HG02943 (cell line): ENCODE measurements at regions not wholly inside any gene's neighbourhood (a gene's known extent, or its start where the extent isn't known, plus 50 kb on each side); places are given as distances from the start of the nearest gene placed in this dataset.

Experiments
- ATAC-seq: cut with Tn5 transposase; IDR thresholded peaks from one replicate; pipeline ENCODE4 v1.9.1; 2021; ENCODE audit warnings: mild to moderate bottlenecking, low read depth, moderate library complexity; ENCODE audit not compliant: unreplicated experiment

DNA sequence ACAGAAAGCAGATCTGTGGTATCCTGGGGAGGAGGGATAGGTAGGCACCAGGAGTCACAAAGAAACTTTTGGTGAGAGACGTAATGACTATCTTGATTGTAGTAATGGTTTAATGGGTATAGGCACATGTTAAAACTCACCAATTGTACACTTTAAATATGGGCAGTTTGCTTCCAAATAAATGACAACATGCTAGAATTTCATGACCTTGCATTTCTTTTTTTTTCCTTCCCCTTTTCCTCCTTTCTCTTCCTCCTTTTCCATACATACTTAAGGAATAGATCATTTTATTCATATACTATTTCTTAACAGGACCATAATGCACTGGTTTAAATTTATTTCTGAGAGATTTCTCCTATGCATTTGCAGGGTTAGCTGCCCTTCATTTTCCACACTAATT lies 341.8 kb downstream of the TMEM182 start:
- ATAC-seq, result no peak

DNA sequence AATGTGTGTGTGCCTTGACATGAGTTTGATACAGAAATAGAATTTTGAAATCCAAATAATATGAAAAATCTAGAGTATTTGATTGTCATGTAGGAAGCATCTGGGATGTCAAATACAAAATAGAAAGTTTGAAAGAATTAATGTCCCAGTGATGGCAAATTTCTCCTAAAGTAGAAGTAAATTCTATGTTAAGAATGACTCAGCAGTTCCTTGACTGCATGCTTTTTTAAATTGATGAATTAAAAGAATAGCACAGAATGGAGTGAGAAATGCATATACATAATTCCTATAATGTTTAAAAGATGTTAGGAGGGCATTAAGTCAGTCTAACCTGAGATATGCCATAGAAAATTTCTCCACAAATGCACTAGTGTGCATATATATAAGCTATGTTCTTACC lies 357.5 kb downstream of the TMEM182 start:
- ATAC-seq, result no peak

DNA sequence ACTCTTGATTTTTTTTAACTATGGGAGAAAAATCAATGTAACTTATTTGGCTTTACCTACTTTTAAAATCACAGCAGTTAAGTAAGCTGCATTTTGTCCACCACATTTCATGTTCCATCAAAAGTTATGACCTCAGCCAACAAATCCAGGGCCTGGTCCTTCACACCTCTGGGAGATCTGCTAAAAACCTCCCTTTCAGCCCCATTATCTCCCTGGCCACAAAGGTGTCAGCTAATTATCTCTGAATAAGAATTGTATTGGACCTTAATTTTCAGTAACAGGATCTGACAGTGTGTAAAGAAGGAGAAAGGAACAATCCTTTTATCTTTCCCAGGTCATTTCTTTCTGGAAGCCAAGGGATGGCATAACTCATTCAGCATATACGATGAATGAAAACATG lies 359.3 kb downstream of the TMEM182 start:
- ATAC-seq, result no peak

DNA sequence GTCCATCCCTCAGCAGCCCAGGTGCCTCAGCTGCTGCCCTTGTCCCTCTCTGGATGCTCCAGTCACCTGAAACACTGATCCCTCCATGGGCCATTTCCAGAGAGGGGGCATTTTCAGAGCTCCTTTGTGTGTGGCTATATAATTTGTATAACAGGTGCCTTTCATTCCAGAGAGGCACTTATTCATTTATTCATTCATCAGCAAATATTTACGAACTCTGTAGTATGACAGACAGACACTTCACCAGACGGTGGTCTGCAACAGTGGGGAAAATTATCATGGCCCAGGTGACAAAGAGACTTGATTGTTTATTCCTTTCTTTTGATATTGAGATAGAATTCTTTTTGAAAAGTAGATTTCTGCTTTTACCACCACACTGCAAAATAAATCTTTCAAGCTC lies 361.7 kb downstream of the TMEM182 start:
- no peak for ATAC-seq

DNA sequence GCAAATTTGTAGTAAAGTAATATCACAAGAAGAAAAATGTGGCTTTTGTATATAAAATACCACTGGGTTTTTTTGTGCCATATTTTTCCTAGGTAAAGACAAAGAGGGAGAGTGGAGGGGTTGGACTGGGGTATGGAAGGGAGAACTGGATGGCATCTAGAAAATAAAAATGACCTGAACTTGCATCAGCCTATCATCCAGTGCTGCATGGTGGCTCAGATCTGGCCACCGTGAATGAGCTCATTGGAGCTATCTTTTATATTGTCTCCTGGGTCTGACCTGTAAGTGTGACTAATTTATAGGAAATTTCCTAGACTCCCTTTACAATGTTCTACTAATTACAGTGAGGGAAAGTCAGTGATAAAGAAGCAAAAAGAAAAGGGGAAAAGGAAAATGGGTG lies 369.0 kb downstream of the TMEM182 start:
- no peak for ATAC-seq

DNA sequence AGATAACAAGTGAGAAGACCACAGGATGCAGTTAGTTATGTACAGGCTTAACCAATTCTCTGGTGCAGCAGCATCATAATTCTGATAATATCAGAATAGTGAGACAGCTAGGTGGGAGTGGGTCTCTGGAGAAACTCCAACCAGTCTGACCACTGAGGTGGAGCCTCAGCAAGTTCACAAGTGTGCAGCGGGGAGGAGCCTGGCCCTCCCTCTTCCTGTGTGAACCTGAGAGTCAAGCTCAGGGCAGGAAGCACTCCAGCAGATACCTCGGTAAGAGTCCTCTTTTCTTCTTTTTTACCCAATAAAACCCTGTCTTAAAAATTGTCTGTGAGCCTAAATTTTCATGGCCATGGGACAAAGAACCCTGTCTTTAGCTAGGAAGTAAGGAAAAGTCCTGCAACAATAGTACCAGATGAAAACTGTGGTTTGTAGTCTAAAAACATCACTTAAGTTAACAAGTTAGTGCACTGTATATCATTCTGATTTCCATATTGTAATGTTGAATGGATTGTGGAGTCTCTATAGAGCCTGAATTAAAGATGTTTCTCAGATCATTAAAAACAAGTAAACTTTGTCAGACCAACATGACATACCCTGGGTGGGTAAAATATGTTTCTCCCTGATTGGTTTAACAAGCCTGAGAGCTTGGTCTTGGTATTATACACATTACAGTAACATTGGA lies 370.8 kb downstream of the TMEM182 start:
- no peak for ATAC-seq

DNA sequence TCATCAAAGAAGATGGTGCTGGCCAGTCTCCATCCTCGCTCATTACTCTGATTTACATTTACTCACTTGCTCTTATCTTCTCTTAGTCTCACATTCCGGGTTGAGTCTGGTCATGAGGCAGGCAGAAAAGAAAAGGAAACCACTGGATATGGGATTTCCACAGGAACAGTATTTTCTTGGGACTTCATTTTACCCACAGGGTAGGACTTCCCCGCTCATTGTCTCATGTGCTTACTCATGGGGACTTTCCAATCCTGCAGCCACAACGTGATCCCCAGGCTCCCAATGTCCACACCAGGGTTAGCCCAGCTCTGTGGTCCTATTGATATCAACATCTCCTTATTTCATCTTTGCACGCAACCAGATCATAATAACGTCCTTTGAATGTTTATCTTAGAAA lies 373.8 kb downstream of the TMEM182 start:
- no peak for ATAC-seq

DNA sequence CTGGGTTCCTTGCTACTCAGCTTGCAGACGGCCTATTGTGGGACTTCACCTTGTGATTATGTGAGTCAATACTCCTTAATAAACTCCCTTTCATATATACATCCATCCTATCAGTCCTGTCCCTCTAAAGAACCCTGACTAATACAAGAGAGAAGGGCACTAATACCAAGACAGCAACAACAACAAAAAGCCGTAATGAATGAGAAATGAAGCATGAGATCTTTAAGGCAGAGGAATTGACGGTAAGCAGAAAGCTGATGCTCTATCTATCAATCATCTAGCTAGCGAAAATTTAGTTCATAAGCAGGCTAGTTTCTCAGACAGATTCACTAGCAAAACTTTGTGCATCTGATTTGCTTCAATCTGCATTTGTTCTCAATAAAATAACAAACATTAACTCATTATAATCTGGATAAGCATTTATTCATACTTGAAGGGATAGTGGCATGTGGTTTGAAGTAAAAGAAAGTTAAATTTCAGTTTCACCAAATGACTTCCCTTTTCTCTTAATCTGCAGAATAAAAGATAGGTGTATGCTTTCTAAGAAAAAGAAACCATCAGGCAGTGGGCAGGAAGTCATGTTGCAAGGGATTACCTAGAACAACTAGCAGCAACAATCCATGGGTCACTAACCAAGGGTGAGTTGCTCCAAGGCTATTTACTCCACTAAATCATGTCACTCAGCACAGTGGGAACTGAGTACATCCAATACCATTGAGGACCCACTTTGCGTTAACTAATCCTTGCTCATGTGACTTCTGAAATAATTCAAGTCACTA lies 376.5 kb downstream of the TMEM182 start:
- ATAC-seq, result peak; percentile 57

DNA sequence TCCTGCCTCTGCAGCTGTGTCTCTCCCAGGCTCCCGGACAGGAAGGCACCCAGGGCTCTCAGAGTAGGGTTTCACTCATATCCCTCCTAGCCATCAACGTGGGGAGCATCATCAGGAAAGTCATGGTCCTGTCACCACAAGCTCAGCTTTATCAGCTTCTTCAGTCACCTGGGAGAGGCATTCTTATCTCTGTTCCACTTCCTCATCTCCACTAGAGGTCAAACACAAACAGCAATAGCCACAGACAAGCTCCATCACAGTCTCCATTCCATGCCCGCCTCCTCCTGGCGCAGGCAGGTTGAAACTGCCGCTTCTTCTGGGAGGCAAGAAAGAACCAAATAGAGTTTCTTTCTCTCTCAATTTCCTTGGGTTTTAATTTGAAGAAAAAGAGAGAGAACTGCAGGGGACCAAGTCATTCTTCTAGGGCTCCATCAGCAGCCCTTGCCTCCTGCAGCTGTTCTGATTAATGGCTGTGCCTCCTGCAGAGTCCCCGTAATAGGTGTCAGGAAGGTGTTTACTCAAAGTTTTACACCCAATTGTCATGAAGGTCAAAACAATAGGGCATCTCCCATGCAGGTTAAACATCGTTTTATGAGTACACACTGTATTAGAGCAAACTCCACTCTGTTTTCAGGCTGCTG lies 377.9 kb downstream of the TMEM182 start:
- no peak for ATAC-seq

DNA sequence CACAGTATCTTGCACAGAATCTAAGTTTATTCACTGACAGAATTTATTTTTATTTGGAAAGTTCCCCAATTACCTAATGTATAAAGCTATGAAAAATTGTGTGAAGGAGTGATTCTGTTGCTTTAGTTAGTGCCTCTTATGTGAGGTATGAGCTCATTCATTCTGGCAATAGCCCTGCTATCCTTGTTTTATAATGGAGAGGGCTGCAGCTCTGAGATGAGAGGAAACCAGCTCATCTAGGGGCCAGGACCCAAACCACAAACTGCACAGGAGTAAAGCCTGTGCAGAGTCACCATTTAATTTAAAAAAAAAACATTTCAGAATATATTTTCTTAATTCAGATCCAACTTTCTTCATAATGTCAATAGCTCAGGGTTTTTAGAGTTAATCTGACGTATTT lies 383.0 kb downstream of the TMEM182 start:
- ATAC-seq, result no peak

DNA sequence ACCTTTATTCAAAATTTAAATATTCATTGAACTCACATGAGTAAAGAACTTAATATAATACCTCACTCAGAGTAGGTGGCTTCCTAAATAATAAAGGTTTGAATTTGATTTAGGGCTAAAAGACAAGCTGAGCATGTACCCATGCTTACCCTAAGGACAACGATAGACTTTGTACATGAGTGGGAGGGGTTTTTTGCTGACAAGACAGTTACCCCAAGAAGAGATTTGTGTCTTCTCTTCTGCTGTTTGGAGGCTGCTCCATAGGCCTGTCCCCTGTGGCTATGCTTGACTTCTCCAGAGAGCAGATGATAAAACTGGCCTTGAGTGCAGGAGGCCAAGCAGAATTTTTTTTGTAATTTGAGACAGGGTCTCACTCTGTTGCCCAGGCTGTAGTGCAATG lies 383.9 kb downstream of the TMEM182 start:
- no peak for ATAC-seq

DNA sequence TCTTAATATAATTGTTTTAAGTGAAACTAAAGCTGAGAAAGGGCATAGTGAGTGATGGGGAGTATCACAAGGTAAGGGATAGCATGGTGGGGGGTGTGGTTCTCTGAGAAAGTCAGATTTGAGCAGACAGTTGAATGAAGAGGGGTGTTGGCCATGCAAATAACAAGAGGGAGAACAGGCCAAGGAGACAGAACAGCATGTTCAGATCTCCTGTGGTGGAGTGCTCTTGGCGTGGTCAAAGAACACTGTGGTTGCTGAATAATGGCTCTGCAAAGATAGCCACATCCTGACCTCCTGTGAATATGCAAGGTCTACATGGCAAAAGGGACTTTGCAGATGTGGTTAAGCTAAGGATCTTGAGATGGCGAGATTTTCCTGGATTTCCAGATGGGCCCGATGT lies 389.2 kb downstream of the TMEM182 start:
- no peak for ATAC-seq

DNA sequence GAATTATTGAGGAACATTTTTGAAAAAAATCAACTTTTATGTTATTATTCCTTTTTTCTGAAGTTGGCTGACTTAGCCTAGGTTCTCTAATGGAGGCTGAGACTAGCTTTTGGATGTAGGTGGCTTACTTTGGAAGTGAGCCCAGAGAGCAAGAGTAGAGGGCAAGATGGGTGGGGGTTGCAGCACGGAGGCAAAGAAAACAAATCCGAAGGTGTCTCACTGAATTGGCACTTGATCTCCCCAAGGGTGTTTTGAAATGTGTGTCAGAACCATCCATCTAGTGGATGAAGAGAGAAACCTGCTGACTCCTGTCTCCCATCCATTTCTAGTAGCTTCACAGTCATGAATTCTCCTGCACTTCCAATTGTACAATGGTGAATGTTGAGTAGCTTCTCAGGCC lies 390.7 kb downstream of the TMEM182 start:
- no peak for ATAC-seq

DNA sequence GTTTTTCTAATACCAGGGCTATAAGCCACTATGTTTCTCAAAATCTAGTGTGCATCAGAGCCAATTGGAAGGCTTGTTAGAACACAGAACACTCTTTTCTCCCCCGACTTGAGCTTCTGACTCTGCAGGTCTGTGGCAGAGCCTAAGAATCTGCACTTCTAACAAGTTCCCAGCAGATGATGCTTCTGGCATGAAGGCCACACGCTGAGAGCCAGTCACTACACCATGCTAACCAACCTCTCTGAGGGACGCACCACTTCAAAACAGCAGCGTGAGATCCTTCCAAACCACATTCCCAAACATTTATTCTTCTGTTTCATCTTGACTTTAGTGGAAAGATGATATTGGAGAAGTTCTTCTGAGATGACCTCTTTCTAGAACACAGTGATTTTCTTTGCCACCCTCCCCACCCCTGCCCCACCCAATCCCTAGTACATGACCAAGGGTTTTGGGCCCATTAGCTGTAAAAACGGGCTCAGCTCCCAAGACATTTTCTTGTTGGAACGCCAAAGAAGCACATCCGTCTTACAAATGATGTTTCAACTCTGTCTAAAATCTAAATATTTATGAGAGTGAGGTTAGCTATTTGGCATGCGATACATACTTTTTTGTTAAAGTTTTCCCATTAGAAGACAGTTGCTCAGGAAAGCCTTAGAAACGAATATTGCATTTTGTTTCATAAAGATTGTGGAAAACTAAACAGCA lies 391.9 kb downstream of the TMEM182 start:
- ATAC-seq, result no peak

DNA sequence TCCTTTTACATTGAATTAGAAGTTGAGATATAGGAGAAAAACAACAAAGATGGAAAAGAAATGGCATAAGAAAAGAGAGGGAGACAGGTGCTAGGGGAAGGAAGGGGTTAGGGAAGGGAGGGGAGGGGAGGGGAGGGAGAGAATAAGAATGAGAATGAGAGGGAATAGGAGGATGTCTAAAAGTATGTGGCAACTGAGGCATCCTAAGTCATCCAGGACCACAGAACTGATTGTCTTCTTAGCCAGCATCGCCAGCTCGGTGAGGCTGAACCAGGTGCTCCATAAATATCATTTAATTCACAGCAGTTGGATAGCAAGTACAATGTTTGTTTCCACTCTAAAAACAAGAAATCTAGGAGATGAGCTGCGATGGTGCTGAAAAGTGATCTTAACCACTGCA lies 393.5 kb downstream of the TMEM182 start:
- ATAC-seq, result no peak

DNA sequence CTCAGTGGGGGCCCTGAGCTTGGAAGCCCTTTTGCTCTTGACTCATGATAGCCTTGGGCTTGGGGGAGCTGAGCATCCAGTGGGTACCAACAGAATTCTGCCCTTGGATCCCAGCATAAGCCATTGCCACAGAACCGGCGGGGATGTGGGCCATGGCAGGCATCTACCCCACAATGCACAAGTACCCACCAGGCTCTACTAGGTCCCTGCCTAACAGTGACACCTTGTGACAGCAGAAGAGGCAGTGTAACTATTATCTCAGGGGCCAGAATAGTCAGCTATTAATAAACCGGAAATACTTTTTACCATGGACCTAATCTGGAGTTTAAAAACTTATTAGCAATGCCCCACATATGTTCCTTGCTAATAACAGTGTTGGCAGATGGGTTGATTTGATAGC lies 397.2 kb downstream of the TMEM182 start:
- ATAC-seq, result no peak

DNA sequence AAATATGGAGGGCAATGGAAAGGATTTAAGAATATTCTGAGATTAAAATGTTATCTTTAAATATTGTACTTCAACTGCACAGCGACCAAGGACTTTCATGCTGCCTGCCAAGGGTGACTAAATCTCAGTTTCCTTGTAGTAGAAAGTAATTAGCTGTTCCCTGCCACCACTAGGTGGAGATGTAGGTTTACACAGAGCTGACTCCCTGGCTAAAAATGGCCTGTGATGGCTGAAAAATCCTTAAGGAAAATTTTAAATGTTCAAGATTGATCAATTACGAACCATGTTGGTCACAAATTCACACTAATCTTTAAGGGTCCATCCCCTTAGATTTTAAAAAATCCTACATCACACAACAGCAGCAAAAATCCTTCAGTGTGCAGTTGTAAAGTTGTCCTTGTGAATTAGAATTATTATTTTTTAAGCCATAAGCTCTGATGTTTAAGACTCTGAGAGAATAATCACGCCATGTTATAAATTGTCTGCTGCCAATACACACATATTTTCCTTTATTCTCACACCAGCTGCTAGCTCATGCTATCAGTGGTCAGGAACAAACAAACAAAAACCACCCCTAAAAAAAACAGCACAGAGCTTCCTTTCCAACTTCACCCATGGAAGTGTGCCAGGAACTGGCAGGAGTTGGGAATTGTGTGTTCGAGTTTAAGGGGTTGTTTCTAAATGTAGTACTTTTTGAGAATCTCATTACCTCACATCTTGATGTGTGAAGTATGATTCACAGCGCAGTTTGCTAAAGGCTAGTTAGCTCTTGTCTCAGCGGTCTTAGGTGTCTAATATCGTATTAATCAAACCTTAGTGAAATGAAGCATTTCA lies 399.8 kb downstream of the TMEM182 start:
- no peak for ATAC-seq

DNA sequence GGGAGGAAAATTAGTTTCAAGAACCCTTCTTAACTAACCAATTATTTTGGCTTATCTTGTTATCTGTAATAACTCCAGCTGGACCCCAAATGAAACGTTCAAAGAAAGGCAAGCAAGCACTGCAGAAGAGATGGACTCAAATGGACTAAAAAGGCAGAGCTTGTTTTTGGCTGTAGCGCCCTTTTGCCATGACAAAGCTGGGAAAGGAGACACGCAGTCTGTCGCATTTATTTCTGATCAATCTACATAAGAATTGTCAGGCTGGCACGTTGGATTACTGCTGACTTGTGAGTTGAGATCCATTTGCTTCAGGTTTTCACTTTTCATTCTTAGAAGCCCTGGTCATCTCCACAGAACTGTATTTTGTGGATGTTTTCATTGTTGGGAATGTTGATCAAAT lies 402.9 kb downstream of the TMEM182 start:
- no peak for ATAC-seq

DNA sequence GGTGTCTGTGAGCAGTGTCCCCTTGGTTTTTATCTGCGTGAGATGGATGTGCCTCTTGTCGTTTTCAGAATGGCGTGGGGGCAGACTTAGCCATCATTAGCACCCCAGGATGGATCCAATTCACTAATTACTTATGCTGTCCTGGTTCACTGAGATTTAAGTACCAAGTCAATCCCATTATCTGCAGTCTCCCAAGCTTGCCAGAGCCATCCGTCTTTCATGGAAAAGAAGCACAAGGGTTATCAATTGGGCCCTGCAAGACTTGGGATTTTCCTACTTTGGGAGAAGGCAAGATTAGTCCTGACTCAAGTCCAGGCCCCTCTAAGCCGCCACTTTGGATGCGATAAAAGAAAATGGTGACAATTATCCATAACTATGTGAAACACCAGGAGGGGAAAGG lies 404.0 kb downstream of the TMEM182 start:
- ATAC-seq, result no peak
